ENCODE measurements at regions not wholly inside any gene's neighbourhood (a gene's known extent, or its start where the extent isn't known, plus 50 kb on each side); places are given as distances from the start of the nearest gene placed in this dataset.

- WGBS (ENCODE audit: extremely low coverage, insufficient coverage, insufficient read length), result no CpG with 5 or more reads among the region's 1 CpG
- no peak overlapping the region for H3K4me3 ChIP-seq (ENCODE audit: low read depth, low read length)
- no peaks in the 10 kb centered on the region for H3K79me2 ChIP-seq (ENCODE audit: control insufficient read depth, insufficient read depth, low read length, poor library complexity)
- no peak overlapping the region for H4K12ac ChIP-seq (ENCODE audit: low read depth, low read length)
- no peaks in the 10 kb centered on the region for H3K27me3 ChIP-seq (ENCODE audit: insufficient read depth, low read length)
- H3K4me1 ChIP-seq (ENCODE audit: control insufficient read depth in 1 of 2, insufficient read depth in 2 of 2, low read length in 2 of 2), result no peaks in the 10 kb centered on the region
- no peaks in the 10 kb centered on the region for H3K79me1 ChIP-seq (ENCODE audit: low read length)
- no peak overlapping the region for H3K14ac ChIP-seq (ENCODE audit: low read length)
- no peak overlapping the region for H2AFZ ChIP-seq (ENCODE audit: insufficient read depth, low read length, poor library complexity)
- H3K36me3 ChIP-seq (ENCODE audit: control insufficient read depth in 1 of 2, insufficient read depth in 2 of 2, low read length in 2 of 2), result no peaks in the 10 kb centered on the region
- no peak overlapping the region for H3K4ac ChIP-seq (ENCODE audit: low read depth, low read length)
- no peak overlapping the region for H3K27ac ChIP-seq (ENCODE audit: low read depth, low read length)
- no peak overlapping the region for H4K8ac ChIP-seq (ENCODE audit: low read depth, low read length)
- no peak overlapping the region for H2BK120ac ChIP-seq (ENCODE audit: insufficient read depth, low read length, poor library complexity)
- H3K4me2 ChIP-seq (ENCODE audit: low read length), result no peak overlapping the region
- H3K9ac ChIP-seq (ENCODE audit: low read length), result no peak overlapping the region
- no peaks in the 10 kb centered on the region for H3K9me3 ChIP-seq (ENCODE audit: insufficient read depth, low read depth, low read length)
- no peak overlapping the region for H2BK5ac ChIP-seq (ENCODE audit: low read depth, low read length, poor library complexity)
- H2BK12ac ChIP-seq (ENCODE audit: low read length), result no peak overlapping the region
- H3K18ac ChIP-seq (ENCODE audit: low read length), result no peak overlapping the region
- H2AK5ac ChIP-seq (ENCODE audit: low read length), result no peak overlapping the region
- no peak overlapping the region for H3K23ac ChIP-seq (ENCODE audit: low read length)
- DNase-seq, result no peak
- no peak overlapping the region for H4K91ac ChIP-seq (ENCODE audit: low read depth, low read length)
Observed at GRCh38 chr10:89153971-89154370, 53.1 kb downstream of the CH25H start.

DNA sequence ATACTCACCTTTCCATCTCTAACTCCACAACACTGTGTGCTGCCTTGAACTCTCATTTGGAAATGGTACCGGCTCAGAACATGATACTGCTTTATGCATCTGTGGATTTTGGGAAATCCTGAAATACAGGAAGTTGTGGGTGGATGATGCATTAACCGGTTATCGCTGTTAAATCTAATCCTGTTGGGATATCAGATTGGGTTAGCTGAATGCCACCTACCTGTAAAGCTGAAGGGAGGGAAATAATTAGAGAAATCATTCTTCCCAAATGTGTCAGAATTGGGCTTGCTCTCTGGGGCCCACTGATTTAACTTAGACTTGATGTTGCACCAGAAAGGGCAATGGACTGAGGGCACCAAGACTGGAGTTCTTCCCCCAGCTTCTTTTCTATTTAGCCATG, 54.0 kb downstream of the CH25H start:
- no peak overlapping the region for H3K4me2 ChIP-seq (ENCODE audit: low read length)
- H3K4me3 ChIP-seq (ENCODE audit: low read depth, low read length), result no peak overlapping the region
- no peaks in the 10 kb centered on the region for H3K9me3 ChIP-seq (ENCODE audit: insufficient read depth, low read depth, low read length)
- H2AFZ ChIP-seq (ENCODE audit: insufficient read depth, low read length, poor library complexity), result no peak overlapping the region
- no peak overlapping the region for H2BK5ac ChIP-seq (ENCODE audit: low read depth, low read length, poor library complexity)
- no peak overlapping the region for H4K91ac ChIP-seq (ENCODE audit: low read depth, low read length)
- H2BK12ac ChIP-seq (ENCODE audit: low read length), result no peak overlapping the region
- H3K23ac ChIP-seq (ENCODE audit: low read length), result no peak overlapping the region
- H3K79me2 ChIP-seq (ENCODE audit: control insufficient read depth, insufficient read depth, low read length, poor library complexity), result no peaks in the 10 kb centered on the region
- no peak overlapping the region for H2AK5ac ChIP-seq (ENCODE audit: low read length)
- no peak overlapping the region for H2BK120ac ChIP-seq (ENCODE audit: insufficient read depth, low read length, poor library complexity)
- H3K79me1 ChIP-seq (ENCODE audit: low read length), result no peaks in the 10 kb centered on the region
- H4K8ac ChIP-seq (ENCODE audit: low read depth, low read length), result no peak overlapping the region
- no peak overlapping the region for H3K27ac ChIP-seq (ENCODE audit: low read depth, low read length)
- no peaks in the 10 kb centered on the region for H3K36me3 ChIP-seq (ENCODE audit: control insufficient read depth in 1 of 2, insufficient read depth in 2 of 2, low read length in 2 of 2)
- no peak overlapping the region for H3K14ac ChIP-seq (ENCODE audit: low read length)
- no CpG with 5 or more reads among the region's 3 CpGs for WGBS (ENCODE audit: extremely low coverage, insufficient coverage, insufficient read length)
- no peaks in the 10 kb centered on the region for H3K4me1 ChIP-seq (ENCODE audit: control insufficient read depth in 1 of 2, insufficient read depth in 2 of 2, low read length in 2 of 2)
- no peak overlapping the region for H3K9ac ChIP-seq (ENCODE audit: low read length)
- no peaks in the 10 kb centered on the region for H3K27me3 ChIP-seq (ENCODE audit: insufficient read depth, low read length)
- H3K18ac ChIP-seq (ENCODE audit: low read length), result no peak overlapping the region
- no peak overlapping the region for H4K12ac ChIP-seq (ENCODE audit: low read depth, low read length)
- no peak overlapping the region for H3K4ac ChIP-seq (ENCODE audit: low read depth, low read length)
- no peak for DNase-seq

GRCh38 chr10:89151857-89152256, 55.3 kb downstream of the CH25H start:
- Histone ChIP-seq H3K4me2 (ENCODE audit: low read length) (no peak overlapping the region), H3K79me1 (ENCODE audit: low read length) (no peaks in the 10 kb centered on the region), H4K12ac (ENCODE audit: low read depth, low read length) (no peak overlapping the region), H3K18ac (ENCODE audit: low read length) (no peak overlapping the region), H4K8ac (ENCODE audit: low read depth, low read length) (no peak overlapping the region), H3K27ac (ENCODE audit: low read depth, low read length) (no peak overlapping the region), H3K4me3 (ENCODE audit: low read depth, low read length) (no peak overlapping the region), H3K14ac (ENCODE audit: low read length) (no peak overlapping the region), H2BK5ac (ENCODE audit: low read depth, low read length, poor library complexity) (no peak overlapping the region), H3K23ac (ENCODE audit: low read length) (no peak overlapping the region), H2BK12ac (ENCODE audit: low read length) (no peak overlapping the region), H3K4me1 (ENCODE audit: control insufficient read depth in 1 of 2, insufficient read depth in 2 of 2, low read length in 2 of 2) (no peaks in the 10 kb centered on the region), H3K27me3 (ENCODE audit: insufficient read depth, low read length) (no peaks in the 10 kb centered on the region), H2AFZ (ENCODE audit: insufficient read depth, low read length, poor library complexity) (no peak overlapping the region), H3K36me3 (ENCODE audit: control insufficient read depth in 1 of 2, insufficient read depth in 2 of 2, low read length in 2 of 2) (no peaks in the 10 kb centered on the region), H3K9me3 (ENCODE audit: insufficient read depth, low read depth, low read length) (no peaks in the 10 kb centered on the region), H2BK120ac (ENCODE audit: insufficient read depth, low read length, poor library complexity) (no peak overlapping the region), H3K4ac (ENCODE audit: low read depth, low read length) (no peak overlapping the region), H2AK5ac (ENCODE audit: low read length) (no peak overlapping the region), H4K91ac (ENCODE audit: low read depth, low read length) (no peak overlapping the region), H3K79me2 (ENCODE audit: control insufficient read depth, insufficient read depth, low read length, poor library complexity) (no peaks in the 10 kb centered on the region), H3K9ac (ENCODE audit: low read length) (no peak overlapping the region)
- DNase-seq, result no peak
- WGBS (ENCODE audit: extremely low coverage, insufficient coverage, insufficient read length), result no CpG with 5 or more reads among the region's 2 CpGs

DNA sequence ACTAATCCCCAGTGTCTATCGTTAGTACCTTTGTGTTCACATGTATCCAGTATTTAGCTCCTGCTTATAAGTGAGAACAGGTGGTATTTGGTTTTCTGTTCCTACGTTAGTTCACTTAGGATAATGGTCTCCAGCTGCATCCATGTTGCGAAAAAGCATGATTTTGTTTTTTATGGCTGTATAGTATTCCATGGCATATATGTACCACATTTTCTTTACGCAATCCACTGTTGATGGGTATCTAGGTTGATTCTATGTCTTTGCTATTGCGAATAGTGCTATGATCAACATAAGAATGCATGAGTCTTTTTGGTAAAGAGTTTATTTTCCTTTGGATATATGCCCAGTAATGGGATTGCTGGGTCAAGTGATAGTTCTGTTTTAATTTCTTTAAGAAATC, 59.1 kb downstream of the CH25H start:
- no peaks in the 10 kb centered on the region for H3K27me3 ChIP-seq (ENCODE audit: insufficient read depth, low read length)
- no peaks in the 10 kb centered on the region for H3K36me3 ChIP-seq (ENCODE audit: control insufficient read depth in 1 of 2, insufficient read depth in 2 of 2, low read length in 2 of 2)
- H3K9me3 ChIP-seq (ENCODE audit: insufficient read depth, low read depth, low read length), result no peaks in the 10 kb centered on the region
- no peak overlapping the region for H2BK120ac ChIP-seq (ENCODE audit: insufficient read depth, low read length, poor library complexity)
- H2BK5ac ChIP-seq (ENCODE audit: low read depth, low read length, poor library complexity), result no peak overlapping the region
- no CpG with 5 or more reads among the region's 5 CpGs for WGBS (ENCODE audit: extremely low coverage, insufficient coverage, insufficient read length)
- no peak overlapping the region for H2AK5ac ChIP-seq (ENCODE audit: low read length)
- no peak overlapping the region for H3K23ac ChIP-seq (ENCODE audit: low read length)
- no peak overlapping the region for H3K4me3 ChIP-seq (ENCODE audit: low read depth, low read length)
- H3K79me1 ChIP-seq (ENCODE audit: low read length), result no peaks in the 10 kb centered on the region
- H3K4me2 ChIP-seq (ENCODE audit: low read length), result no peak overlapping the region
- no peak overlapping the region for H3K4ac ChIP-seq (ENCODE audit: low read depth, low read length)
- H2BK12ac ChIP-seq (ENCODE audit: low read length), result no peak overlapping the region
- H3K14ac ChIP-seq (ENCODE audit: low read length), result no peak overlapping the region
- H4K8ac ChIP-seq (ENCODE audit: low read depth, low read length), result no peak overlapping the region
- no peaks in the 10 kb centered on the region for H3K79me2 ChIP-seq (ENCODE audit: control insufficient read depth, insufficient read depth, low read length, poor library complexity)
- H3K18ac ChIP-seq (ENCODE audit: low read length), result no peak overlapping the region
- no peak overlapping the region for H4K91ac ChIP-seq (ENCODE audit: low read depth, low read length)
- no peak overlapping the region for H4K12ac ChIP-seq (ENCODE audit: low read depth, low read length)
- H3K27ac ChIP-seq (ENCODE audit: low read depth, low read length), result no peak overlapping the region
- H3K9ac ChIP-seq (ENCODE audit: low read length), result no peak overlapping the region
- no peak overlapping the region for H2AFZ ChIP-seq (ENCODE audit: insufficient read depth, low read length, poor library complexity)
- no peaks in the 10 kb centered on the region for H3K4me1 ChIP-seq (ENCODE audit: control insufficient read depth in 1 of 2, insufficient read depth in 2 of 2, low read length in 2 of 2)
- no peak for DNase-seq

All from trophoblast cell (in vitro differentiated cells and primary cell).